ENCODE measurements at regions not wholly inside any gene's neighbourhood (a gene's known extent, or its start where the extent isn't known, plus 50 kb on each side); places are given as distances from the start of the nearest gene placed in this dataset.

- no peaks in the 10 kb centered on the region for H3K9me3 ChIP-seq
- H3K27me3 ChIP-seq: no peaks in the 10 kb centered on the region
- no peak for DNase-seq (ENCODE audit: extremely low spot score)
- H3K36me3 ChIP-seq: no peaks in the 10 kb centered on the region
- H3K4me1 ChIP-seq: no peaks in the 10 kb centered on the region
- no peak for TF ChIP-seq EP300 (IDR thresholded peaks at IDR 0.05)
- no peak for TF ChIP-seq POLR2A (IDR thresholded peaks at IDR 0.05; ENCODE audit: low read depth)
- no peak for TF ChIP-seq CTCF (IDR thresholded peaks at IDR 0.05)
- TF ChIP-seq POLR2AphosphoS5 (IDR thresholded peaks at IDR 0.05): no peak
- intact Hi-C loops (cut with DNase I): no loop called here
- H3K4me3 ChIP-seq: no peak overlapping the region
- H3K27ac ChIP-seq (replicated peaks in 1 of 4): no peak overlapping the region
- 93% methylated on average over 2 of the region's 2 CpGs for WGBS
Observed at GRCh38 chr9:31677415-31677814, 707.0 kb upstream of the ACO1 start.

GRCh38 chr9:31677877-31678276 is 706.6 kb upstream of the ACO1 start:
- no peak for DNase-seq (ENCODE audit: extremely low spot score)
- TF ChIP-seq POLR2A (IDR thresholded peaks at IDR 0.05; ENCODE audit: low read depth): no peak
- TF ChIP-seq CTCF (IDR thresholded peaks at IDR 0.05): no peak
- TF ChIP-seq EP300 (IDR thresholded peaks at IDR 0.05): no peak
- TF ChIP-seq POLR2AphosphoS5 (IDR thresholded peaks at IDR 0.05): no peak
- Histone ChIP-seq H3K27me3 (no peaks in the 10 kb centered on the region), H3K4me3 (no peak overlapping the region), H3K4me1 (no peaks in the 10 kb centered on the region), H3K36me3 (no peaks in the 10 kb centered on the region), H3K27ac (replicated peaks in 1 of 4) (no peak overlapping the region), H3K9me3 (no peaks in the 10 kb centered on the region)
- WGBS: 54% methylated on average over 2 of the region's 2 CpGs
- intact Hi-C loops (cut with DNase I): no loop called here

- TF ChIP-seq EP300 (IDR thresholded peaks at IDR 0.05): no peak
- TF ChIP-seq POLR2AphosphoS5 (IDR thresholded peaks at IDR 0.05): no peak
- TF ChIP-seq CTCF (IDR thresholded peaks at IDR 0.05): no peak
- TF ChIP-seq POLR2A (IDR thresholded peaks at IDR 0.05; ENCODE audit: low read depth): no peak
- Histone ChIP-seq H3K36me3 (no peaks in the 10 kb centered on the region), H3K27ac (replicated peaks in 1 of 4) (no peak overlapping the region), H3K4me3 (no peak overlapping the region), H3K27me3 (no peaks in the 10 kb centered on the region), H3K4me1 (peaks cover 0 to 3% (median 0%) of the 10 kb centered on the region in 4 donors), H3K9me3 (no peaks in the 10 kb centered on the region)
- DNase-seq (ENCODE audit: extremely low spot score): no peak
- WGBS: 28% methylated on average over 2 of the region's 2 CpGs
- intact Hi-C loops (cut with DNase I): loop anchor here (10.0 kb wide), 1 partner anchor 108 kb away; no protein-coding TSS in a partner anchor
Observed at GRCh38 chr9:31683116-31683515, 701.3 kb upstream of the ACO1 start.

GRCh38 chr9:31697956-31698355 is 686.5 kb upstream of the ACO1 start:
- TF ChIP-seq EP300 (IDR thresholded peaks at IDR 0.05) (no peak), POLR2A (IDR thresholded peaks at IDR 0.05; ENCODE audit: low read depth) (no peak), CTCF (IDR thresholded peaks at IDR 0.05) (no peak), POLR2AphosphoS5 (IDR thresholded peaks at IDR 0.05) (no peak)
- no peak overlapping the region for H3K4me3 ChIP-seq
- no peak for DNase-seq (ENCODE audit: extremely low spot score)
- intact Hi-C loops (cut with DNase I): no loop called here
- no peaks in the 10 kb centered on the region for H3K4me1 ChIP-seq
- no peaks in the 10 kb centered on the region for H3K9me3 ChIP-seq
- no peak overlapping the region for H3K27ac ChIP-seq (replicated peaks in 1 of 4)
- 84% methylated on average over 2 of the region's 2 CpGs for WGBS
- H3K36me3 ChIP-seq: no peaks in the 10 kb centered on the region
- no peaks in the 10 kb centered on the region for H3K27me3 ChIP-seq

- TF ChIP-seq EP300 (IDR thresholded peaks at IDR 0.05) (no peak), CTCF (IDR thresholded peaks at IDR 0.05) (no peak), POLR2AphosphoS5 (IDR thresholded peaks at IDR 0.05) (no peak)
- Histone ChIP-seq H3K9me3 (no peaks in the 10 kb centered on the region), H3K4me1 (no peaks in the 10 kb centered on the region), H3K27ac (replicated peaks in 1 of 4) (no peak overlapping the region), H3K4me3 (no peak overlapping the region), H3K27me3 (no peaks in the 10 kb centered on the region), H3K36me3 (no peaks in the 10 kb centered on the region)
- no peak for DNase-seq (ENCODE audit: extremely low spot score)
- intact Hi-C loops (cut with DNase I): no loop called here
Observed at GRCh38 chr9:31699836-31700235, 684.6 kb upstream of the ACO1 start.

Measured in esophagus muscularis mucosa (tissue), 4 donors.